WTC11 (cell line): ENCODE measurements at regions not wholly inside any gene's neighbourhood (a gene's known extent, or its start where the extent isn't known, plus 50 kb on each side); places are given as distances from the start of the nearest gene placed in this dataset.

Source experiments
- ATAC-seq: fragments of 200-7000 bp; cut with Tn5 transposase; 2 replicates; pipeline ENCODE4 v1.10.0; 2021; ENCODE audit warnings: mild to moderate bottlenecking, moderate library complexity
- CTCF ChIA-PET: fragments of 300-600 bp; sonication (Branson Sonifier 250); formaldehyde crosslinking; loops from one replicate; lab custom pipeline; 2021; ENCODE audit warnings: antibody characterized with exemption; lab: Charles Lee
- POLR2A ChIA-PET: fragments of 350-600 bp; sonication (Branson Sonifier 250); formaldehyde crosslinking; loops from one replicate; lab custom pipeline; 2021; ENCODE audit warnings: antibody characterized with exemption; lab: Charles Lee
- DNase-seq: peaks from one replicate; pipeline ENCODE4 v3.0.0; 2021; ENCODE audit warnings: low spot score
- H3K27ac Mint-ChIP-seq: 2 replicates; pipeline ENCODE4 v1.8.0; 2021; ENCODE audit warnings: mixed read lengths
- H3K27me3 Mint-ChIP-seq: 2 replicates; pipeline ENCODE4 v1.8.0; 2021; ENCODE audit warnings: low read depth, mild to moderate bottlenecking, moderate library complexity, mixed read lengths
- H3K36me3 Mint-ChIP-seq: 2 replicates; pipeline ENCODE4 v1.8.0; 2021; ENCODE audit warnings: mixed read lengths
- H3K4me1 Mint-ChIP-seq: 2 replicates; pipeline ENCODE4 v1.8.0; 2022; ENCODE audit warnings: mixed read lengths
- H3K4me3 Mint-ChIP-seq: 2 replicates; pipeline ENCODE4 v1.8.0; 2021; ENCODE audit warnings: mild to moderate bottlenecking, moderate library complexity, mixed read lengths
- H3K9me3 Mint-ChIP-seq: 2 replicates; pipeline ENCODE4 v1.8.0; 2021; ENCODE audit warnings: mixed read lengths
- AR ChIP-seq: fragments of 250-450 bp; sonication (Bioruptor Pico); IDR thresholded peaks from 2 replicates; pipeline ENCODE4 v1.9.0; 2021; ENCODE audit warnings: mild to moderate bottlenecking
- CBFB ChIP-seq: sonication (generic); formaldehyde crosslinking; IDR thresholded peaks from 2 replicates; pipeline ENCODE4 v1.8.1; 2022; ENCODE audit warnings: mild to moderate bottlenecking, low read depth, missing genetic modification reagents
- E2F1 ChIP-seq: sonication (generic); formaldehyde crosslinking; IDR thresholded peaks from 2 replicates; pipeline ENCODE4 v1.8.0; 2022; ENCODE audit warnings: mild to moderate bottlenecking, missing genetic modification reagents
- E2F5 ChIP-seq: sonication (generic); formaldehyde crosslinking; IDR thresholded peaks from 2 replicates; pipeline ENCODE4 v1.8.1; 2022; ENCODE audit warnings: mild to moderate bottlenecking, moderate library complexity, missing genetic modification reagents
- FOXP4 ChIP-seq: sonication (generic); formaldehyde crosslinking; IDR thresholded peaks from 2 replicates; pipeline ENCODE4 v1.8.0; 2022; ENCODE audit warnings: mild to moderate bottlenecking, missing genetic modification reagents
- GRHL2 ChIP-seq: fragments of 250-450 bp; sonication (Bioruptor Pico); IDR thresholded peaks from 2 replicates; pipeline ENCODE4 v1.8.0; 2022; ENCODE audit warnings: mild to moderate bottlenecking, moderate library complexity; ENCODE audit not compliant: insufficient replicate concordance, severe bottlenecking
- IRF1 ChIP-seq: sonication (generic); formaldehyde crosslinking; IDR thresholded peaks from 2 replicates; pipeline ENCODE4 v1.8.0; 2023; ENCODE audit warnings: missing genetic modification reagents
- MXD4 ChIP-seq: fragments of 250-450 bp; sonication (Bioruptor Pico); IDR thresholded peaks from 2 replicates; pipeline ENCODE4 v1.8.0; 2021; ENCODE audit warnings: mild to moderate bottlenecking, moderate library complexity, borderline replicate concordance
- NR2C2 ChIP-seq: sonication (generic); formaldehyde crosslinking; IDR thresholded peaks from 2 replicates; pipeline ENCODE4 v1.8.0; 2022; ENCODE audit warnings: mild to moderate bottlenecking, missing genetic modification reagents
- PRRX2 ChIP-seq: fragments of 250-450 bp; sonication (Bioruptor Pico); IDR thresholded peaks from 2 replicates; pipeline ENCODE4 v1.8.0; 2021; ENCODE audit warnings: mild to moderate bottlenecking
- RORB ChIP-seq: fragments of 250-450 bp; sonication (Bioruptor Pico); IDR thresholded peaks from 2 replicates; pipeline ENCODE4 v1.9.0; 2021; ENCODE audit warnings: mild to moderate bottlenecking
- TCF7 ChIP-seq: sonication (generic); formaldehyde crosslinking; IDR thresholded peaks from 2 replicates; pipeline ENCODE4 v1.8.0; 2022; ENCODE audit warnings: mild to moderate bottlenecking, low read depth, missing genetic modification reagents, moderate library complexity
- ZBTB21 ChIP-seq: sonication (generic); formaldehyde crosslinking; IDR thresholded peaks from 2 replicates; pipeline ENCODE4 v1.8.1; 2023; ENCODE audit warnings: mild to moderate bottlenecking, missing genetic modification reagents, borderline replicate concordance
- ZMAT4 ChIP-seq: fragments of 250-450 bp; sonication (Bioruptor Pico); IDR thresholded peaks from 2 replicates; pipeline ENCODE4 v1.9.0; 2021; ENCODE audit warnings: mild to moderate bottlenecking
- ZNF219 ChIP-seq: sonication (generic); formaldehyde crosslinking; IDR thresholded peaks from 2 replicates; pipeline ENCODE4 v1.8.0; 2023; ENCODE audit warnings: missing genetic modification reagents, mild to moderate bottlenecking, borderline replicate concordance
- ZNF396 ChIP-seq: fragments of 250-450 bp; sonication (Bioruptor Pico); IDR thresholded peaks from 2 replicates; pipeline ENCODE4 v1.8.0; 2021; ENCODE audit warnings: mild to moderate bottlenecking, moderate library complexity, borderline replicate concordance
- ZNF512 ChIP-seq: sonication (generic); formaldehyde crosslinking; IDR thresholded peaks from 2 replicates; pipeline ENCODE4 v1.8.1; 2022; ENCODE audit warnings: missing genetic modification reagents, borderline replicate concordance

- POLR2A ChIA-PET = no interaction called here
- Mint-ChIP-seq H3K4me3 (no peak overlapping the region), H3K4me1 (peaks cover 16% of the 10 kb centered on the region), H3K36me3 (no peaks in the 10 kb centered on the region), H3K9me3 (peaks cover 6% of the 10 kb centered on the region; the same call in 1 of the 2 replicates), H3K27ac (no peak overlapping the region), H3K27me3 (no peaks in the 10 kb centered on the region; the same call in 1 of the 2 replicates)
- DNase-seq = no peak
- ATAC-seq = peak; percentile 63
- TF ChIP-seq ZNF219 (CRISPR knock-in tag) = no peak
- no peak for TF ChIP-seq NR2C2 (CRISPR knock-in tag)
- TF ChIP-seq ZMAT4 = no peak
- no peak for TF ChIP-seq RORB (CRISPR knock-in tag)
- no peak for TF ChIP-seq E2F5
- no peak for TF ChIP-seq MXD4
- TF ChIP-seq PRRX2 = no peak
- TF ChIP-seq ZNF396 = no peak
- no peak for TF ChIP-seq GRHL2 (CRISPR knock-in tag)
- TF ChIP-seq AR (CRISPR knock-in tag) = no peak
- TF ChIP-seq ZBTB21 (CRISPR knock-in tag) = no peak
- no peak for TF ChIP-seq IRF1 (CRISPR knock-in tag)
- TF ChIP-seq E2F1 (CRISPR knock-in tag) = no peak
- no peak for TF ChIP-seq FOXP4 (CRISPR knock-in tag)
- TF ChIP-seq CBFB (CRISPR knock-in tag) = no peak
- TF ChIP-seq ZNF512 (CRISPR knock-in tag) = no peak
- no peak for TF ChIP-seq TCF7
- CTCF ChIA-PET = no interaction called here
Observed at GRCh38 chr1:220451532-220451931, 76.4 kb upstream of the MARK1 start.
